Stimulated activated CD8-positive, alpha-beta memory T cell treated with anti-CD3 and anti-CD28 coated beads, Interleukin-7, amount 100 ng/mL, for 24 hours (primary cell): ENCODE measurements at regions not wholly inside any gene's neighbourhood (a gene's known extent, or its start where the extent isn't known, plus 50 kb on each side); places are given as distances from the start of the nearest gene placed in this dataset.

Experiments used
- DNase-seq: peaks from one replicate; pipeline ENCODE4 v3.0.0-alpha.2; 2020; ENCODE audit warnings: low read depth

- no peak for DNase-seq
These were observed 176.0 kb upstream of the PELI2 start for GRCh38 chr14:55942076-55942654.

- no peak for DNase-seq
These were observed 175.4 kb upstream of the PELI2 start for GRCh38 chr14:55942826-55943225.

GRCh38 chr14:55944757-55945156 is 173.5 kb upstream of the PELI2 start:
- DNase-seq, result no peak

- no peak for DNase-seq
These were observed 172.0 kb upstream of the PELI2 start for GRCh38 chr14:55946231-55946630.

GRCh38 chr14:55948399-55948798 is 169.8 kb upstream of the PELI2 start:
- DNase-seq, result no peak

- no peak for DNase-seq
These were observed 168.5 kb upstream of the PELI2 start for GRCh38 chr14:55949708-55950107.

- no peak for DNase-seq
These were observed 168.1 kb upstream of the PELI2 start for GRCh38 chr14:55950135-55950534.

GRCh38 chr14:55951341-55952206 is 166.6 kb upstream of the PELI2 start:
- no peak for DNase-seq

- no peak for DNase-seq
These were observed 164.1 kb upstream of the PELI2 start for GRCh38 chr14:55954108-55954507.

GRCh38 chr14:55955175-55955574 is 163.0 kb upstream of the PELI2 start:
- no peak for DNase-seq

GRCh38 chr14:55957950-55958349 is 160.3 kb upstream of the PELI2 start:
- no peak for DNase-seq

GRCh38 chr14:55963295-55963694 is 154.9 kb upstream of the PELI2 start:
- DNase-seq, result no peak

- DNase-seq, result no peak
These were observed 154.1 kb upstream of the PELI2 start for GRCh38 chr14:55964091-55964490.

- DNase-seq, result no peak
These were observed 153.4 kb upstream of the PELI2 start for GRCh38 chr14:55964821-55965220.

- no peak for DNase-seq
These were observed 152.4 kb upstream of the PELI2 start for GRCh38 chr14:55965851-55966250.

GRCh38 chr14:55968741-55969140 is 149.5 kb upstream of the PELI2 start:
- no peak for DNase-seq

- DNase-seq, result no peak
These were observed 144.9 kb upstream of the PELI2 start for GRCh38 chr14:55973285-55973800.

GRCh38 chr14:55973911-55974630 is 144.1 kb upstream of the PELI2 start:
- no peak for DNase-seq

GRCh38 chr14:55975281-55975910 is 142.8 kb upstream of the PELI2 start:
- DNase-seq, result no peak

GRCh38 chr14:55976219-55976618 is 142.0 kb upstream of the PELI2 start:
- no peak for DNase-seq

GRCh38 chr14:55976655-55977054 is 141.6 kb upstream of the PELI2 start:
- no peak for DNase-seq

GRCh38 chr14:55977392-55978150 is 140.6 kb upstream of the PELI2 start:
- no peak for DNase-seq
